Right cardiac atrium (tissue), 5 donors: ENCODE measurements at regions not wholly inside any gene's neighbourhood (a gene's known extent, or its start where the extent isn't known, plus 50 kb on each side); places are given as distances from the start of the nearest gene placed in this dataset.
A peak's percentile ranks its signal among the peaks of the same experiment; 100 is the strongest.

Source experiments
- ATAC-seq, 2 donors: fragments of 200-7000 bp; cut with Tn5 transposase; one replicate each; pipeline versions ENCODE4 v1.8.0 to v1.9.1; 2020; ENCODE audit warnings: moderate library complexity in 2 of 2, mild to moderate bottlenecking in 1 of 2
- DNase-seq, 3 donors: peaks; one replicate each; pipeline ENCODE4 v3.0.0-alpha.2; 2020
- H3K27ac ChIP-seq: one replicate; pipeline ENCODE4 v1.5.1; 2013; ENCODE audit warnings: mild to moderate bottlenecking, low read length, control low read depth, moderate library complexity
- H3K27me3 ChIP-seq: one replicate; pipeline ENCODE4 v1.6.1; 2013; ENCODE audit not compliant: control insufficient read depth, insufficient read depth
- H3K4me1 ChIP-seq: one replicate; pipeline ENCODE4 v1.6.1; 2013; ENCODE audit warnings: low read length; ENCODE audit not compliant: control insufficient read depth, insufficient read depth
- H3K4me3 ChIP-seq: one replicate; pipeline ENCODE4 v1.5.1; 2013; ENCODE audit warnings: low read length, control low read depth
- H3K9me3 ChIP-seq: one replicate; pipeline ENCODE4 v1.6.1; 2013; ENCODE audit warnings: low read length; ENCODE audit not compliant: control insufficient read depth
- WGBS: extraction: QIAGEN DNeasy Blood & Tissue Kit; methylation state at CpG from one replicate; pipeline ENCODE4 v1.1.7; 2013; 5-methylcytosine and 5-hydroxymethylcytosine counted together
- intact Hi-C, 4 donors: fragments of 100-400 bp; cut with DNase I; formaldehyde crosslinking; loops; one replicate each; pipeline versions ENCODE4 v1.11.0 to v1.14.0; 2022 to 2023
- donor health status: healthy with polysubstance abuse.
- donor health status: DM: no; HTN: yes; CAD: no.
- donor health status: DM: no; HTN: no; CAD: no.
- donor health status: DM: no; HTN: yes; CAD: no; lungs with severe emphysema.
- donor health status: DM: yes; HTN: yes; CAD: no.

GRCh38 chr11:128298271-128298670 is 289.1 kb downstream of the ETS1 start:
- no peak for ATAC-seq
- H3K27ac ChIP-seq: no peak overlapping the region
- no peak for DNase-seq
- 79% methylated on average over 2 of the region's 2 CpGs for WGBS
- H3K27me3 ChIP-seq: no peaks in the 10 kb centered on the region
- intact Hi-C loops: loop anchor here in 2 of 4 donors (10.0 kb wide), 2 partner anchors 257 to 537 kb away; no protein-coding TSS in a partner anchor
- peaks cover 2% of the 10 kb centered on the region for H3K4me1 ChIP-seq
- H3K9me3 ChIP-seq: no peaks in the 10 kb centered on the region
- no peak overlapping the region for H3K4me3 ChIP-seq

GRCh38 chr11:128297805-128298204 is 289.6 kb downstream of the ETS1 start:
- H3K27ac ChIP-seq: no peak overlapping the region
- H3K27me3 ChIP-seq: no peaks in the 10 kb centered on the region
- intact Hi-C loops: loop anchor here in 2 of 4 donors (10.0 kb wide), 2 partner anchors 257 to 537 kb away; no protein-coding TSS in a partner anchor
- 74% methylated on average over 3 of the region's 3 CpGs for WGBS
- no peaks in the 10 kb centered on the region for H3K9me3 ChIP-seq
- DNase-seq: no peak
- peaks cover 2% of the 10 kb centered on the region for H3K4me1 ChIP-seq
- no peak overlapping the region for H3K4me3 ChIP-seq
- ATAC-seq: peak in 1 of 2 donors; percentile 61

- Histone ChIP-seq H3K27me3 (no peaks in the 10 kb centered on the region), H3K9me3 (no peaks in the 10 kb centered on the region), H3K4me1 (peaks cover 2% of the 10 kb centered on the region), H3K4me3 (no peak overlapping the region), H3K27ac (peak overlapping the region; percentile 6)
- intact Hi-C loops: loop anchor here in 2 of 4 donors (10.0 kb wide), 2 partner anchors 258 to 538 kb away; no protein-coding TSS in a partner anchor
- 56% methylated on average over 4 of the region's 4 CpGs for WGBS
- peak in 1 of 2 donors; percentile 43 for ATAC-seq
- DNase-seq: peak in 1 of 3 donors; percentile 34
Measured at GRCh38 chr11:128297091-128297651, 290.2 kb downstream of the ETS1 start.

- no peak overlapping the region for H3K27ac ChIP-seq
- H3K9me3 ChIP-seq: no peaks in the 10 kb centered on the region
- intact Hi-C loops: loop anchor here (5.0 to 10.0 kb wide), 5 partner anchors 173 to 540 kb away; no protein-coding TSS in a partner anchor
- no peak overlapping the region for H3K4me3 ChIP-seq
- H3K27me3 ChIP-seq: no peaks in the 10 kb centered on the region
- ATAC-seq: no peak
- no peak for DNase-seq
- peaks cover 2% of the 10 kb centered on the region for H3K4me1 ChIP-seq
- WGBS: 95% methylated on average over 1 of the region's 1 CpG
Measured at GRCh38 chr11:128294671-128295050, 292.7 kb downstream of the ETS1 start.

- Histone ChIP-seq H3K27ac (no peak overlapping the region), H3K27me3 (no peaks in the 10 kb centered on the region), H3K4me3 (no peak overlapping the region), H3K4me1 (peaks cover 2% of the 10 kb centered on the region), H3K9me3 (no peaks in the 10 kb centered on the region)
- intact Hi-C loops: loop anchor here (5.0 to 10.0 kb wide), 5 partner anchors 173 to 541 kb away; no protein-coding TSS in a partner anchor
- 69% methylated on average over 11 of the region's 11 CpGs for WGBS
- DNase-seq (peak in 1 of 3 donors; percentile 45), ATAC-seq (no peak)
Measured at GRCh38 chr11:128294001-128294670, 293.2 kb downstream of the ETS1 start.

- ATAC-seq: peak; percentile 31 to 34
- DNase-seq: peak in 1 of 3 donors; percentile 48
- no peak overlapping the region for H3K27ac ChIP-seq
- no peaks in the 10 kb centered on the region for H3K27me3 ChIP-seq
- intact Hi-C loops: loop anchor here (2.0 to 10.0 kb wide), 6 partner anchors 175 to 543 kb away; no protein-coding TSS in a partner anchor
- no peaks in the 10 kb centered on the region for H3K4me1 ChIP-seq
- no peak overlapping the region for H3K4me3 ChIP-seq
- whole genome bisulfite sequencing: 63% methylated on average over 7 of the region's 7 CpGs
- H3K9me3 ChIP-seq: no peaks in the 10 kb centered on the region
Measured at GRCh38 chr11:128291835-128292234, 295.5 kb downstream of the ETS1 start.

- 71% methylated on average over 8 of the region's 8 CpGs for WGBS
- Histone ChIP-seq H3K9me3 (no peaks in the 10 kb centered on the region), H3K4me1 (no peaks in the 10 kb centered on the region), H3K4me3 (no peak overlapping the region), H3K27ac (no peak overlapping the region), H3K27me3 (no peaks in the 10 kb centered on the region)
- DNase-seq: peak in 2 of 3 donors; percentile 34 to 38
- intact Hi-C loops: loop anchor here (2.0 to 10.0 kb wide), 6 partner anchors 176 to 544 kb away; no protein-coding TSS in a partner anchor
- ATAC-seq: peak in 1 of 2 donors; percentile 55
Measured at GRCh38 chr11:128291007-128291406, 296.4 kb downstream of the ETS1 start.

- 24% methylated on average over 16 of the region's 16 CpGs for WGBS
Measured at GRCh38 chr11:128290106-128290840, 297.1 kb downstream of the ETS1 start.

GRCh38 chr11:128289048-128289447 is 298.3 kb downstream of the ETS1 start:
- H3K4me1 ChIP-seq: no peaks in the 10 kb centered on the region
- ATAC-seq (no peak), DNase-seq (no peak)
- WGBS: 79% methylated on average over 7 of the region's 7 CpGs
- H3K27ac ChIP-seq: no peak overlapping the region
- intact Hi-C loops: loop anchor here in 2 of 4 donors (10.0 kb wide), 2 partner anchors 104 to 556 kb away; no protein-coding TSS in a partner anchor
- no peak overlapping the region for H3K4me3 ChIP-seq
- no peaks in the 10 kb centered on the region for H3K9me3 ChIP-seq
- H3K27me3 ChIP-seq: no peaks in the 10 kb centered on the region

More at GRCh38 chr11:128290106-128290840, 297.1 kb downstream of the ETS1 start:
- H3K27me3 ChIP-seq: no peaks in the 10 kb centered on the region
- peak; percentile 32 to 68 (median 59) for DNase-seq
- no peaks in the 10 kb centered on the region for H3K4me1 ChIP-seq
- H3K9me3 ChIP-seq: no peaks in the 10 kb centered on the region
- H3K4me3 ChIP-seq: no peak overlapping the region
- intact Hi-C loops: loop anchor here (2.0 to 10.0 kb wide), 6 partner anchors 177 to 545 kb away; no protein-coding TSS in a partner anchor
- peak overlapping the region; percentile 7 for H3K27ac ChIP-seq
- peak; percentile 85 to 88 for ATAC-seq

- no peaks in the 10 kb centered on the region for H3K27me3 ChIP-seq
- H3K9me3 ChIP-seq: no peaks in the 10 kb centered on the region
- DNase-seq (no peak), ATAC-seq (no peak)
- 83% methylated on average over 4 of the region's 4 CpGs for WGBS
- intact Hi-C loops: loop anchor here in 2 of 4 donors (10.0 kb wide), 2 partner anchors 104 to 556 kb away; no protein-coding TSS in a partner anchor
- H3K4me3 ChIP-seq: no peak overlapping the region
- no peaks in the 10 kb centered on the region for H3K4me1 ChIP-seq
- H3K27ac ChIP-seq: no peak overlapping the region
Measured at GRCh38 chr11:128288368-128288767, 299.0 kb downstream of the ETS1 start.
